Heart left ventricle (tissue), 16 donors: ENCODE measurements at regions not wholly inside any gene's neighbourhood (a gene's known extent, or its start where the extent isn't known, plus 50 kb on each side); places are given as distances from the start of the nearest gene placed in this dataset.

Experiments used
- ATAC-seq, 4 donors: fragments of 200-7000 bp; cut with Tn5 transposase; one replicate each; pipeline ENCODE4 v1.9.1; 2020 to 2022; ENCODE audit warnings: moderate library complexity in 4 of 4, mild to moderate bottlenecking in 3 of 4, moderate number of reproducible peaks in 1 of 4
- DNase-seq, 5 donors: peaks; one replicate each; pipeline ENCODE4 v3.0.0-alpha.2; 2020
- H3K27ac ChIP-seq, 12 donors: fragments of 200-600 bp; sonication (generic) in 4 of 12; one replicate each; pipeline versions ENCODE4 v1.5.0 to v1.8.0; 2016 to 2022; ENCODE audit warnings: mild to moderate bottlenecking in 2 of 12
- H3K27me3 ChIP-seq, 9 donors: fragments of 200-600 bp; sonication (generic) in 2 of 9; one replicate each; pipeline versions ENCODE4 v1.5.1 to v1.8.0; 2016 to 2022; ENCODE audit warnings: mild to moderate bottlenecking in 3 of 9
- H3K36me3 ChIP-seq, 9 donors: fragments of 200-600 bp; sonication (generic) in 2 of 9; one replicate each; pipeline versions ENCODE4 v1.5.0 to v1.8.0; 2018 to 2022; ENCODE audit warnings: mild to moderate bottlenecking in 2 of 9
- H3K4me1 ChIP-seq, 12 donors: fragments of 200-600 bp; sonication (generic) in 4 of 12; one replicate each; pipeline versions ENCODE4 v1.5.0 to v1.8.0; 2016 to 2022; ENCODE audit warnings: mild to moderate bottlenecking in 3 of 12
- H3K4me3 ChIP-seq, 12 donors: fragments of 200-600 bp; sonication (generic) in 4 of 12; one replicate each; pipeline versions ENCODE4 v1.5.0 to v1.8.0; 2017 to 2022; ENCODE audit warnings: mild to moderate bottlenecking in 9 of 12, moderate library complexity in 4 of 12
- H3K9me3 ChIP-seq, 12 donors: fragments of 200-600 bp; sonication (generic) in 4 of 12; one replicate each; pipeline versions ENCODE4 v1.5.0 to v1.8.0; 2016 to 2022; ENCODE audit warnings: mild to moderate bottlenecking in 1 of 12
- CTCF ChIP-seq, 12 donors: fragments of 200-600 bp; sonication (generic) in 4 of 12; IDR thresholded peaks; one replicate each; pipeline versions ENCODE4 v1.5.0 to v1.8.0; 2018 to 2022; ENCODE audit warnings: antibody characterized with exemption in 12 of 12, mild to moderate bottlenecking in 5 of 12
- POLR2A ChIP-seq, 2 donors: fragments of 450-650 bp; IDR thresholded peaks; one replicate each; pipeline ENCODE4 v1.6.1; 2017; ENCODE audit warnings: antibody characterized with exemption in 2 of 2, mild to moderate bottlenecking in 2 of 2, moderate library complexity in 2 of 2
- WGBS, 4 donors: extraction: QIAGEN DNeasy Blood & Tissue Kit in 2 of 4; methylation state at CpG; one replicate each; pipeline versions ENCODE4 v1.1.5 to v1.1.7; 2013 to 2018; 5-methylcytosine and 5-hydroxymethylcytosine counted together
- intact Hi-C, 10 donors: fragments of 100-400 bp; cut with DNase I; formaldehyde crosslinking; loops; one replicate each; pipeline versions ENCODE4 v1.11.1 to v1.14.2; 2022
- donor health status: ischemic (EF 13 %, LVEDD 7.1; RV severe dilation, severe dysfunction).
- donor health status: healthy with polysubstance abuse.
- donor health status: DM: no; HTN: yes; CAD: no.
- donor health status: DM: no; HTN: no; CAD: no.
- donor health status: ischemic (EF 25% LVEDD 6.9; RV normal size, moderate dysfunction).
- donor health status: ischemic (EF 25% LVEDD 5.7; RV mildly dilated, moderate dysfunction).
- donor health status: healthy.
- donor health status: DM: yes; HTN: yes; CAD: no.
- donor health status: ischemic (EF 35%, LVEDD 5.7; RV mildly dilated, moderate dysfunction).
- donor health status: nonischemic (EF 11% LVEDD 7.7; RV severe dilation, severe dysfunction).
- donor health status: DM: yes; HTN: yes; CAD: no.
- donor health status: PGD.
- donor health status: ischemic (EF 29% LVEDD 5.4; RV normal size, mild dysfunction).
- donor health status: nonischemic (EF 23%, LVEDD 6.1; RV moderate dilation, normal function).

GRCh38 chr11:41775296-41775695 is 315.8 kb upstream of the LRRC4C start:
- intact Hi-C loops = no loop called here
- TF ChIP-seq POLR2A (IDR thresholded peaks at IDR 0.05) (no peak), CTCF (IDR thresholded peaks at IDR 0.05) (no peak)
- no peak overlapping the region for H3K4me3 ChIP-seq
- ATAC-seq = no peak
- H3K9me3 ChIP-seq = peaks cover 0 to 28% (median 0%) of the 10 kb centered on the region in 12 donors
- no peaks in the 10 kb centered on the region for H3K4me1 ChIP-seq
- H3K27ac ChIP-seq = no peak overlapping the region
- no peaks in the 10 kb centered on the region for H3K27me3 ChIP-seq
- no peaks in the 10 kb centered on the region for H3K36me3 ChIP-seq
- no peak for DNase-seq
- WGBS, 4 donors = 89 to 93% (median 92%) methylated on average over 1 of the region's 1 CpG

- H3K27ac ChIP-seq = no peak overlapping the region
- DNase-seq (no peak), ATAC-seq (no peak)
- peaks cover 0 to 8% (median 0%) of the 10 kb centered on the region in 12 donors for H3K9me3 ChIP-seq
- intact Hi-C loops = no loop called here
- no peaks in the 10 kb centered on the region for H3K36me3 ChIP-seq
- no peaks in the 10 kb centered on the region for H3K4me1 ChIP-seq
- no peaks in the 10 kb centered on the region for H3K27me3 ChIP-seq
- no peak overlapping the region for H3K4me3 ChIP-seq
- 64 to 67% (median 65%) methylated on average over 1 of the region's 1 CpG for WGBS, 4 donors
- no peak for TF ChIP-seq POLR2A (IDR thresholded peaks at IDR 0.05)
- no peak for TF ChIP-seq CTCF (IDR thresholded peaks at IDR 0.05)
Observed at GRCh38 chr11:41779401-41779960, 320.0 kb upstream of the LRRC4C start.

GRCh38 chr11:41781441-41781840 is 322.0 kb upstream of the LRRC4C start:
- WGBS, 4 donors = 59 to 63% (median 62%) methylated on average over 2 of the region's 2 CpGs

More at GRCh38 chr11:41781441-41781840, 322.0 kb upstream of the LRRC4C start:
- TF ChIP-seq POLR2A (IDR thresholded peaks at IDR 0.05) (no peak), CTCF (IDR thresholded peaks at IDR 0.05) (no peak)
- Histone ChIP-seq H3K36me3 (no peaks in the 10 kb centered on the region), H3K4me3 (no peak overlapping the region), H3K4me1 (no peaks in the 10 kb centered on the region), H3K27me3 (no peaks in the 10 kb centered on the region), H3K27ac (no peak overlapping the region), H3K9me3 (no peaks in the 10 kb centered on the region)
- ATAC-seq (no peak), DNase-seq (no peak)
- intact Hi-C loops = no loop called here
